GM19324 (cell line): ENCODE measurements at regions not wholly inside any gene's neighbourhood (a gene's known extent, or its start where the extent isn't known, plus 50 kb on each side); places are given as distances from the start of the nearest gene placed in this dataset.

Experiments used
- ATAC-seq: cut with Tn5 transposase; IDR thresholded peaks from one replicate; pipeline ENCODE4 v1.9.1; 2021; ENCODE audit warnings: mild to moderate bottlenecking, moderate library complexity; ENCODE audit not compliant: unreplicated experiment, low FRiP score

DNA sequence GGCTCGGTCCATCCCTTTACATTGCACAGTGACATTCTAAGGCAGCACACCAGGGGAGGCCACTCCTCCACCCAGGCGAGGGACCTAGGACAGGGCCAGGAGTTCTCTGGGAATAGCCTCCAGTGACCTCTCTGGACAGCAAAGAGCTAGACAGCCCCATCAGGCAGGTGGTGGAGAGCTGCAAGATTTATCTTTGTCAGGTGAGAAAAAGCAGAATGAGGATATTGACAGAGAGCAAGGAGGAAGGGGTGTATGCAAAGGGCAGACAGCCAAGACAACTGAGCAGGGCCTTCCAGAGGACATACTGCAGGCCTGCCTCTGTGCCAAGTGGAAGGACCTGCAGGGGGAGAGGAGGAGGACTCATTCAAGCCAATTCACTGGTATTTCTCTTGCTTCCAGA is 112.4 kb upstream of the MAX start:
- ATAC-seq: no peak

DNA sequence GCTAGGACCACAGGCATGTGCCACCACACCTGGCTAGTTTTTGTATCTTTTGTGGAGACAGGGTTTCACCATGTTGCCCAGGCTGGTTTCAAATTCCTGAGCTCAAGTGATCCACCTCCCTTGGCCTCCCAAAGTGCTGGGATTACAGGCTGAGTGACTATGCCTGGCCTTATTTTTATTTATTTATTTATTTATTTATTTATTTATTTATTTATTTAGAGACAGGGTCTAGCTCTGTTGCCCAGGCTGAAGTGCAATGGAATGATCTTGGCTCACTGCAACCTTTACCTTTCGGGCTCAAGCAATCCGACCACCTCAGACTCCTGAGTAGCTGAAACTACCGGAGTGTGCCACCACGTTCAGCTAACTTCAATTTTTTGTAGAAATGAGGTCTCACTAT is 117.0 kb upstream of the MAX start:
- ATAC-seq: no peak

DNA sequence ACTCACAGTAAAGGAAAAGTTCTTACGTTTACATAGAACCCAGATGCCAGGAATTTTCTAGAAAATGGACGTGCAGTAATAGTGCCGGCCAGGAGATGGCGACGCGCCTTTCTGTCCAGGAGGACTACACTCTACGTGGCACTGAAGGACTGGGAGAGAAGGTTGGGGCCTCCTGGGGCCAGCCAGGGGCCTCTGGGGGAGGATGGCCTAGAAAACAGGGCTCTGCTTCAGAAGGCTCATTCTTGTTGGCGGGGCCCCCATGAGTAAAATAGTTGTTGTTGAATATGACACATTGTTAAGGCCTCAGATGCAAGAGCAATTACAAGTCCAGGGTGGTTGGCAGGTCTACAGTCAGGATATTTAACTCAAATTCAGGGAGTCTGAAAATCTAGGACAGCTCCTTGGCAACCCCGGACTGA is 120.1 kb upstream of the MAX start:
- ATAC-seq: no peak

DNA sequence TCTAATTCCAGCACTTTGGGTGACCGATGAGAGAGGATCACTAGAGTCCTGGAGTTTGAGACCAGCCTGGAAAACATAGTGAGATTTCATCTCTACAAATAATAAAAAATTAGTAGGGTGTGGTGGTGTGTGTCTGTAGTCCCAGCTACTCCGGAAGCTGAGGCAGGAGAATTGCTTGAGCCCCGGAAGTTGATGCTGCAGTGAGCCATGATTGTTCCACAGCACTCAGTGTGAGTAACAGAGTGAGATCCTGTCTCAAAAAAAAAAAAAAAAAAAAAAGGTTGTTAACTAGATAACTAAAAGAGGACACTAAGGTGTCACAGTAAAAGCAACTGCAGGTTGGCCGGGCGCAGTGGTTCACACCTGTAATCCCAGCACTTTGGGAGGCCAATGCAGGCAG is 121.3 kb upstream of the MAX start:
- ATAC-seq: no peak

DNA sequence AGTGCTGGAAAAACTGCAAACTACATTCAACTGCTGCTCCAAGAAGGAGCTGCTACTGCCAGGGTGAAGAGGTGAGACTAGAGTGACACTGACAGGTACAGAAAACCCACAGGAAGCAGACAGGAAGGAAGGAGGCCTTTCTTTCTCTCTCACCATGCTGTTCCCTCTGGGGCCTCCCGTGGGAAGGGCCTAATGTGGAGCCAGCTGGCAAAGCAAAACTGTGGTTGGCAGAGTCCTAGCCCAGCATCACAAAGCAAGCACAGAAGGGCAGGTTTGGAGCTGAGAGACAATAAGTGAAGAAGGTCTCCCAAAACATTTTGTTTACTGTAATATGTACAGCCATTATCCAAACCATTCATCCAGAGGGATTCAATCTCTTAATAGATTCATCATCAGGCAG is 122.5 kb upstream of the MAX start:
- no peak for ATAC-seq

DNA sequence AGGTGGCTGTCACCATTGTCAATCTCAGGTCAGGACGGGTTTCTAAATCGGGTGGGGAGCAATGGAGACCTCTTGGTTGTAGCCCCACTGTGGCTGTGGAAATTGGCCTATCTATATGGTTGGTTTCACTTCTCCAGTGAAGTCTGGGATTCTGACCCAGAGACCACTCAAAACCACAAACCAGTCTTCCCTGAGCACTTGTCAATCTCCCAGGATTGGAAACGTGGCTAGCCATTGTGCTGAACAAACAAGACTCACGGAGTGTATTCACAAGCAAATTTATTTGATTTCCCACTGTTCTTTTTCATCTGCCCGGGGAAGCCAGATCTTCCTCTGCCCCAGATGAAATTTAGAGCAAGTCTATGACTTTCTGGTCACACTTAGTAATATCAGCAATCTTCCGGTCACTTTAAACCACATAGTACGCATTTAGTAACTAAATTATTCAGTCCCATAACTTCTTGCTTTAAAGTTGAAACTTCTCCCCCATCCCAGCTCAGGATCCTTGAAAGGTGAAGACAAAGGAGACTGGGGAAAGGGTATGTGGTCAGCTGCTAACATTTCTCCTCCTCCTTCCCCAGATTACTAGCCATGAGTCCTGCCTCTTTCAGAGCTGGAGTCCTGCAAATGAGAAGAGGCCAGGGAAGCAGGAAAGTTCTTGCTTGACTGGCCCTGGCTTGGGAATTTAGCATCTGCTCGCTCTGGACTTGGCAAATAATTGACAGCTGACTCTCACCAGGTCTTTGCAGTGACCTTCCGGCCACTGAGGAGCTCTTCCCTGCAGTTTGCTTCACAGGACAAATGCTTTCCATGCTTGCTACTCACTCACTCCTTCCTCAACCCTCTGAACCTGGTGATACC is 123.2 kb upstream of the MAX start:
- ATAC-seq: no peak

DNA sequence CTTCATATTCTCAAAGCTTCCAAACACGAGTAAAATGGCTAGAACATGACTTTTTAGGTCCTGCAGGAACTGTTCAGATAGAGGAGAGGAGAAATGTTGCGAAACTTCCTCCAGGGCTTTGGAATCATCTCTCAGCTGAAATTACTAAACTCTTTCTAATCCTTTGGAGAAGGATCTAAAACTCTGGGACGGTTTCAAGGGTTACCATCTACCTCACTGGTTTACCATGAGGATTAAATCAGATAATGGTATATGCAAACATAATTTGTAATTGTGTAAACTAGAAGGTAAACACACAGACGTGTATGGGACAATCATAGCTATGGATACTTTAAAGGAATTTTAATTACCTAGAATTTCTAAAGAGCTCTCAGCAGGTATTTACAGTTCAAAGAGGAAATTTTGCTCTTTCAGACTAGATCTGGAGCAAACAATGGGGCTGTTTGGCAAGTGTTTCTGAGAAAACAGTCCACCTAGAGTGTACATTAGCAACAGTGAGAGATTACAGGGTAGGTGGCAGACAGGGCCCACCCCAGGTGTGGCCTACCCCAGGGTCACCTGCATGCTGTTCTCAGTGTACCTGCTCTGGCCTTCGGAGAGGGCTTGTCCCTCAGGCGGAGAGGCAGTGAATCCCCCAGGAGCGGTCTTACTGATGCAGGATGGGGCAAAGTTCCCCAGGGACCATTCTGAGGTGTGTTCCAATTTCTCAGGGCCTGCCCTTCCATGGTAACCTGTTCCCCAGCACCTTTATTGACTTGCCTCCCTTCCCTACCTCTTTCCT is 124.7 kb upstream of the MAX start:
- no peak for ATAC-seq

DNA sequence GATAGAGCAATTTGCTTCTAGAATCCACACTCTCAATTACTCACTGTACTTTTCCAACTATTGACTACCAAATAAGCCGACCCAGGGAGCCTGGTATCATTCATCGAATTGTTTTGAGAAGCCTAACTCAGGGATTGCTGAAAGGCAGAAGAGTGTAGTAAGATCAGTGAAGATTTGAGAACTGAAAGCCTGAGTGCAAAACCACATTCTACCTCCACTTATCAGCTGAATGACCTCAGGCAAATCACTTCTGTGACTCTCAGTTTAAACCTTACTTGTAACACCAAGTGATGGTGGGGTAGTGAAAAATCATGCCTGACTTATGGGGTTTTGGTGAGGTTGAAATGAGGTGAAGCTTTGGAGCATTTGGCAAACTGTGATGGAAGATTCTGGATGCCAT is 126.1 kb upstream of the MAX start:
- no peak for ATAC-seq

DNA sequence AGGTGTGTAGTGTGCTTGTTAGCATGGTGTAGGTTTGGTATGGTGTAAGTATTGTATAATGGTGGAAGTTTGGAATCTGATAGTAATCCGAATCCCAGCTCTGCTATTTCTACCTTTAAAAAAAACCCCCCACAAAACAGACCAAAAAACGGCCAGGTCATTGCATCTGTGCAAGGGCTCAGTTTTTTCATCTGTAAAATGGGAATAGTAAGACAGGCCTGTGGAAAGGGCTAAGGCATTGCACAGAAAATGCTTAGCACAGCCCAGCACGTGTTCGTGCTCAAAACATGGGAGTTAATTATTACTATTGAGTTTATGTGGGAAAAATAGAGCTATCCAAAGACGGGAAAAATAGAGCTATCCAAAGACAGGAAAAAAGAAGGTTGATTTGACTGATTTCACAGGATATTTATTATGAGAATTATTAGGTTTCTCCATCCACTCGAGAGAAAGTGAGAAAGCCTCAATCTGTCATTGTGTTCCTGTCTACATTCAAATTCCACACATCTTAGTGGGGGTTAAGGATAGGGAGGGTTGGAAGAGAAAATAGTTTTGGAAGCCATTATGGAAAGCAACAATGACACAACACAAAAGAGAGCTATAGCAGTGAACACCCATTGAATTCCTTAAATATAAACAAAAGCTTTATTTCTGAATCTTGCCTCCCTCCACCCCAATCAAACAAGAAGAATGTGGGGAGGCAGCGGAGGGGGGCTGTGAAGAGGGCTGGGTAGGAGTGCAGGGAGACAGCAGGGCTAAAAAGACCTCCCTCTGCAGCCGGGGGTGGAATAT is 126.8 kb upstream of the MAX start:
- ATAC-seq: no peak

DNA sequence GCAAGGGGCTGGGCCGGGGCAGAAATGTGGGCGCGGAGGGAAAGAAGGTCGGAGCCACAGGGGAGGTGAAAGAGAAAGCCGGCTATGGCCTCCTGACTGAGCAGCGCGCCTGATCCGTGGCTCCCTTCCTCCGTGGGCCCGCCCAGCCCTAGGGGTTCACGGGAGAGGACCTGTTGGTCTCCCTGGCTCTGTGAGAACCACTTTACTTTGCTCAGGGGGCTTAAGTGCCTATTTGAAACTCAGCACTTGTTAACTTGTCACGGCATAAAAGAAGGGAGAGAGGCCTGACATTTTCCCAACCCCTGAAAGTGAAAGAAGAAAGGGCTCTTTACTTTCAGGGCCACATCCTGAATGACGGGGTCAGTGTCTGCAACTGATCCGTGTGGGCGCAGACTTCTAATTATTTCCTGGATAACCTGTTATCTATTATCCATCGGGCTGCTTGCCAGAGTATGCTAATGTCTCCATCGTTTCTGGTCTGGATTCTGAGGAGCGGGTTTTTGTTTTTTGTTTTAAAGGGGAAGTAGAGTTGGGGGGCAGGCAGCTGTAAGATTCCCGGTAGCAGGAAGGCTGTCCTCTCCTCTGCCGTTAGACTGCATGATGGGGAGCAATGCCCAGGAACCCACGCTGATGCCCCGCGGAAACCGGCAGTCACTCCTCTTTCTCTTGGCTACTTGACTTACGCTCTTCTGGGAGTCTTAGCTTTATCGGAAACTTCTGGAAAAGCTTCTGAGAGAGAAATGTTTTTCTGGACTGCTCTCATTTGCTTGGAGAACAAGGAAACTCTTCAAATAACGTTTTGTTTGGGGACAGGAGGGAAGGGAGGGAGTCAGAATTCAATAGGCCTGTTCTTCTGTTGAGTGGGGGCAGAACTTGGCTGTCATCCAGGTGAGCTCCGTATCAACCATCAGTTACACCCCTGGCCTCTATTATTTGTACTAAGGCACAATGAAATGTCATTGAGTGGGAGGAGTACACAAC is 127.7 kb upstream of the MAX start:
- ATAC-seq: no peak

DNA sequence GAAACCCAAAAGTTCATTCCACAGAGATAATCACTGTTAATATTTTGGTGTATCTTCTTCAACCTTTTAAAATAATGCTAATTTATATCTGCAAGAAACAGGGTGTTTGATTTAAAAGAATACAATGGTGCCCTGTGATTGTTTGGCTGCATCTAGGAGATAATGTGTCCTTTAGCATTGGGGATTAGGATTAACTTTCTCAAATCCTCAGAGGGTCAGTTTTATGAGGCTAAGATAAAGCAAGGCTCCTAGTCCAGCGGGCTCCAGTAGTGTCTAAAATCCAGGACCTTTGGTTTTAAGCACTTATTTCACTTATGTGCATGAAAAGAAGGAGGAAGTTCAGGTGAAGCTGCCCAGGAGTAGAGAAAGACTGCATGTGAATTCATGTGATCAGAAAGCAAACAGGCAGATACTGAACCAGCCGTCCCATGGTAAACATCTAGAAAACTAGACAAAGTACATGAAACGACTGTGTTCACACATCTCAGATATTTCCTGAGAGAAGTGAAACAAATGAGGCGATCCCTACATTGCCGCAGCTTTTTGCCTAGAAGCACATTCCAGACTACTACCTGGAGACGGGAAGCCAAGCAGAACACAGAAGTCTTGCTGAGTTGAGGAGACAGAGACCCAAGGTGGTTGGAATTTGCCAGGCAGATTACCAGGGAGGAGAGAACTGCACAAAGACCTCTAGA is 129.1 kb upstream of the MAX start:
- no peak for ATAC-seq

DNA sequence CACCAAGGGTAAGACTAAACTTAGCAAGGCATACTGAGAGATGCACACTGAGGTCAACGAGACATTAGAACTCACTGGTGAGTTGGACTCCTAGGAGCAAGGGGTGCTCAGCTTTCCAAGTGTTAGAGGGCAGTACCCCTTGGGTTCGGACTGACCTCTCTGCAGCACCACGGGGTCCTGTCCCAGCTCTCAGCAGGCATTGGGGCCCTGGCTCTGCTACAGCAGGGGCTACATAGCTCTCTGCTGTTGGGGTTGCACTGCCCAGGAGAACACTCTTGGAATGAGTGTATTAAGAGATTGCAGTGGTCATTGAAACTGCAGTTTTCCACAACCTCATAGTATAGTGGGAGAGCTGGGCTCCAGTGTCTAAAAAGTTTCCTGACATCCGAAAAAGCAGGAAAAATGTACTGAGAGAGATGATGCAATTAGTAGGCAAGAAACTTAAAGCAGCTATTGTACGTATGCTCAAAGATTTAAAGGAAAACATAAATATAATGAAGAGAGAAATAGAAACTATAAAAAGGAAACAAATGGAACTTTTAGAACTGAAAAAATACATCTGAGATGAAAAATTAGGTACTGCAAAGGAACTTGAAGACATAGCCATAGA is 132.5 kb upstream of the MAX start:
- ATAC-seq: no peak

DNA sequence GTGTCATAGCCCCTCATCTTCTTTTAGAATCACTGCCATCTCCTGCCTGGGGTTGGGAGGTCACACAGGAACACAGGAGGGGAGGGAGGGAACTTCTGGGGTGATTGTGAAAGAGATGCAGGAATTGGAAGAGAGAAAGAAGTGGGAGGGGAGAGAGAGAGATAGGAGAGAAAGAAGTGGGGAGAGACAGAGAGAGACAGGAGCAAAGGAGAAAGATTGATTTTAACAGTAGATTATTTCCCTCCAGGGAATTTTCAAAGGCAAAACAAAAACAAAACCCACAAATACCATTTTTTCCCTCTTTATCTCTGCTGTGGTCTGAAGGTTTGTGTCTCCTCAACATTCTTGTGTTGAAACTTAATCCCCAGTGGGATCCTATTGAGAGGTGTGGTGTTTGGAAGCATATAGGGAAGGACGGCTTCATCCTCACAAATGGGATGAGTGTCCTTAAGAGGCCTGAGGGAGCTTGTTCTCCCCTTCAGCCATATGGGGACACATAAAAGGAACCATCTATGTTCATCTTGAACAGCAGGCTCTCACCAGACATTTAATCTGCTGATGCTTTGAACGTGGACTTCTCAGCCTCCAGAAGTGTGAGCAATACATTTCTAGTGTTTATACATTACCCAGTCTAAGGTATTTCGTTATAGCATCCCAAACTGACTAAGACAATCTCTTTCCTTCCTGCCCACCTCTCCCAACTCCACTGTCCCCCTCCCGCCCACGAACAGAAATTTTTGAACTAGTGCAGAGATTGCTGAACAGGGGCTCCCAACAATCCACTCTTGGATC is 134.9 kb upstream of the MAX start:
- no peak for ATAC-seq

DNA sequence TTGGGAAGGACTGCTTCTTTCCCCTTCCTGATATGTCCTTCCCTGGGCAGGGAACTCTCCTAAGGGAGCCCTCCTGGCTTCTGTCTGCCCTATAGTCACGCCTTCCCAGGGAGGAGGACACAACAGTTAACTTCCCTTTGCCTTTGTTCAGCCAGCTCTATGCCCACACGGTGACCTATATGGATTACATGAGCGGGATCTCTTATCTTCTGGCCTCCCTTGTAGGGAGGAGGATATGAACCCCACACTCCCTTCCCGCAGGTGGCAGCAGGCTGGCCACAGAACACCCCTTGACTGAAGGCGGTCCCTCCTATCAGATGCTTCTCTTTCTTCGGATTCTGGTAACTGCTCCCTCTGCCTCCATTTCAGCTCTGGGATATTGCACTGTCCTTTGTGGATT is 135.6 kb upstream of the MAX start:
- no peak for ATAC-seq

DNA sequence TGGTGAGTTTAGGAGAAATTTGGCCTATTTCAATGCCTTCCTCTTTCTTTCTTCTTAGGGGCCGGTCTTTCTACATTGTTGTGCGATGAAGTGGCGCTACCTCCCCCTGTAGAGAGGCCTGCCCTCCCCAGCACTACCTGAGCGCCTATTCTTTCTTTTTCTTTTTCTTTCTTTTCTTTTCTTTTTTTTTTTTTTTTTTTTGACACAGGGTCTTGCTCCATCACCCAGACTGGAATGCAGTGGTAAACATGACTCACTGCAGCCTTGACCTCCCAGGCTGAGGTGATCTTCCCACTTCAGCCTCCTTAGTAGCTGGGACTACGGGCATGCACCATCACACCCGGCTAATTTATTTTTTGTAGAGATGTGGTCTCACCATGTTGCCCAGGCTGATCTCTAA is 136.1 kb upstream of the MAX start:
- ATAC-seq: no peak

DNA sequence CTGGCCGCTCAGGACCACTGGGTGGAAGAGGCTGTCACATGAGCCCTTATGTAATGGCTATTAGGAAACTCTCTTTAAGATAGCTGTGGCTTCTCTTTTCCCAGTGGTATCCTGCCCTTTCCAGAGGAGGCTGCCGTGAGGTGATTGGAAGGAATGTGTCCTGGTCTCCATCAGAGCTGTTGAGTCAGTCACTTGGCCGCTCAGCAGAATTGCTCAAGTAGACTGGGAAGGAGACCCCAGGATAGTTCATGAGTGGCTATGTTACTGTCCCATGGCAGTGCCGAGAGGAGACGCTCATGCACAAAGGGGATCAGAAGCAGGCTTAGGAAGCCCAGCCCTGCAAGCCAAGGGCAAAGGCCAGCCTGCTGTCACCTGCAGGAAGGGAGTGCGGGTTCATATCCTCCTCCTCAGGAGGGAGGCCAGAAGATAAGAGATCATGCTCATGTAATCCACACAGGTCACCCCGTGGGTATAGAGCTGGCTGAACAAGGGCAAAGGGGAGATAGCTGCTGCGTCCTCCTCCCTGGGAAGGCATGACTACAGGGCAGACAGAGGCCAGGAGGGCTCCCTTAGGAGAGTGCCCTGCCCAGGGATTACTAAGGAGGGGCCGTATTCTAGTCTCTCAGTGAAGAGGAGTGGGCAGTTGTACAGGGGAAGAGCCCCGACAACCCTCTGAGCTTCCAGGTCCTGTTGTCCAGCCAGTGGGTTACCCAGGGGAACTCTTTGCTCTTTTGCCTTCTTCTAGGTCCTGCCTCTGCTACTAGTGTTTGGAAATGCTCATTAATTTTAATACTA is 137.0 kb upstream of the MAX start:
- no peak for ATAC-seq

DNA sequence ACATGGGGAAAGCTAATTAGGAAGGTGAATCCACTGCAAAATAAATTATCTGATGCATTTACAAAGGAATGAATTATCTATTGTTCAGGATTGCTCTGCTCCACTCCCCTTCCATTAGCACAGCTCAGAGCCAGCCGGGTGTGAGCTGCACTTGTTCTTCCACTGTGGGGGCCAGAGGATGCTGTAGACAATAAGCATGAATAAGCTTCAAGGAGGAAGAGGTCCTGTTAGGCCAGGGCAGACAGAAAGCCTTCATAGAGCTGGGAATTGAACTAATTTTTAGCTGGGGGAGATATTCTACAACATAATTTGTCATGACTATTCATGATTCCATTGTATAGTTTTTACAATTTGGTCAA is 137.6 kb upstream of the MAX start:
- ATAC-seq: no peak
